ENCODE measurements at regions not wholly inside any gene's neighbourhood (a gene's known extent, or its start where the extent isn't known, plus 50 kb on each side); places are given as distances from the start of the nearest gene placed in this dataset.

GRCh38 chr21:27306206-27306605 is 339.3 kb upstream of the ADAMTS5 start:
- no peak overlapping the region for H3K27ac Mint-ChIP-seq
- Histone ChIP-seq H3K27ac (ENCODE audit: low read depth) (no peak overlapping the region), H3K79me2 (replicated peaks; ENCODE audit: insufficient read depth) (no peaks in the 10 kb centered on the region), H3K4me2 (no peak overlapping the region), H3F3A (replicated peaks; ENCODE audit: low read depth) (no peaks in the 10 kb centered on the region), H3K4me1 (ENCODE audit: insufficient read depth) (no peaks in the 10 kb centered on the region), H2AFZ (no peak overlapping the region), H3K36me3 (ENCODE audit: insufficient read depth) (no peaks in the 10 kb centered on the region; the same call in 1 of the 2 replicates), H3K9me2 (ENCODE audit: insufficient read depth) (no peaks in the 10 kb centered on the region), H3K4me3 (no peak overlapping the region), H4K20me1 (replicated peaks; ENCODE audit: insufficient read depth) (no peaks in the 10 kb centered on the region), H3K27me3 (ENCODE audit: insufficient read depth) (no peaks in the 10 kb centered on the region)
- ATAC-seq (no peak), DNase-seq (ENCODE audit: low spot score) (no peak)
- TF ChIP-seq ZNF462 (CRISPR knock-in tag; IDR thresholded peaks at IDR 0.05) (no peak), POLR2AphosphoS5 (IDR thresholded peaks at IDR 0.05; ENCODE audit: low read depth) (no peak), REST (IDR thresholded peaks at IDR 0.05; ENCODE audit: unreplicated experiment) (no peak), JUNB (IDR thresholded peaks at IDR 0.05; ENCODE audit: unreplicated experiment) (no peak), STAT1 (IDR thresholded peaks at IDR 0.05; ENCODE audit: unreplicated experiment) (no peak), CTCF (conservative IDR thresholded peaks at IDR 0.05; ENCODE audit: low read depth in 2 of 2) (no peak), ZNF114 (CRISPR knock-in tag; IDR thresholded peaks at IDR 0.05) (no peak), EZH2phosphoT487 (IDR thresholded peaks at IDR 0.05; ENCODE audit: unreplicated experiment) (no peak), CREB1 (CRISPR knock-in tag; IDR thresholded peaks at IDR 0.05; ENCODE audit: low read depth) (no peak), EZH2 (IDR thresholded peaks at IDR 0.05; ENCODE audit: low read depth, unreplicated experiment) (no peak), ZNF331 (CRISPR knock-in tag; IDR thresholded peaks at IDR 0.05; ENCODE audit: low read depth) (no peak), NANOG (IDR thresholded peaks at IDR 0.05; ENCODE audit: borderline replicate concordance) (no peak)
- TF ChIP-seq, protein P1, sequence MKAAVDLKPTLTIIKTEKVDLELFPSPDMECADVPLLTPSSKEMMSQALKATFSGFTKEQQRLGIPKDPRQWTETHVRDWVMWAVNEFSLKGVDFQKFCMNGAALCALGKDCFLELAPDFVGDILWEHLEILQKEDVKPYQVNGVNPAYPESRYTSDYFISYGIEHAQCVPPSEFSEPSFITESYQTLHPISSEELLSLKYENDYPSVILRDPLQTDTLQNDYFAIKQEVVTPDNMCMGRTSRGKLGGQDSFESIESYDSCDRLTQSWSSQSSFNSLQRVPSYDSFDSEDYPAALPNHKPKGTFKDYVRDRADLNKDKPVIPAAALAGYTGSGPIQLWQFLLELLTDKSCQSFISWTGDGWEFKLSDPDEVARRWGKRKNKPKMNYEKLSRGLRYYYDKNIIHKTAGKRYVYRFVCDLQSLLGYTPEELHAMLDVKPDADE (IDR thresholded peaks at IDR 0.05) = no peak
- no peaks in the 10 kb centered on the region for H3K27me3 Mint-ChIP-seq (ENCODE audit: insufficient read depth, low read depth, poor library complexity)
- H3K9me3 Mint-ChIP-seq = 0 out of 3 replicates have a peak, but pooled peaks cover 3% of the 10 kb centered on the region
- H3K36me3 Mint-ChIP-seq (ENCODE audit: low read depth) = no peaks in the 10 kb centered on the region
- no peak overlapping the region for H3K4me3 Mint-ChIP-seq
- H3K4me1 Mint-ChIP-seq = no peaks in the 10 kb centered on the region

All from GM23338 (cell line).